ENCODE measurements at regions not wholly inside any gene's neighbourhood (a gene's known extent, or its start where the extent isn't known, plus 50 kb on each side); places are given as distances from the start of the nearest gene placed in this dataset.

DNA sequence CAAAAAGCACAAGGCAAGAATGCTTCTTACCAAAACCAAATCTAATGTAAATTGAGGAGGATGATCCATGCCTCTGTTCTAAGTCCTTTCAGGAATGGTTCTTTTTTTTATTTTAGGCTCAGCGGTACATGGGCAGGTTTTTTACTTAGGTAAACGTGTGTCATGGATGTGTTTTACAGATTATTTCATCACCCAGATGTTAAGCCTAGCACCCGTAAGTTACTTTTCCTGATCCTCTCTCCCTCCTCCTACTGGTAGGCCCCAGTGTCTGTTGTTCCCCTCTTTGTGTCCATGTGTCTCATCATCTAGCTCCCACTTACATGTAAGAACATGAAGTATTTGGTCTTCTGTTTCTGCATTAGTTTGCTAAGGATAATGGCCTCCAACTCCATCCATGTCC, 289.2 kb upstream of the THBS1 start:
- no peak for TF ChIP-seq ZFP3 (CRISPR knock-in tag; IDR thresholded peaks at IDR 0.05)
- TF ChIP-seq ISL1 (CRISPR knock-in tag; IDR thresholded peaks at IDR 0.05), result no peak
- TF ChIP-seq, protein P1, sequence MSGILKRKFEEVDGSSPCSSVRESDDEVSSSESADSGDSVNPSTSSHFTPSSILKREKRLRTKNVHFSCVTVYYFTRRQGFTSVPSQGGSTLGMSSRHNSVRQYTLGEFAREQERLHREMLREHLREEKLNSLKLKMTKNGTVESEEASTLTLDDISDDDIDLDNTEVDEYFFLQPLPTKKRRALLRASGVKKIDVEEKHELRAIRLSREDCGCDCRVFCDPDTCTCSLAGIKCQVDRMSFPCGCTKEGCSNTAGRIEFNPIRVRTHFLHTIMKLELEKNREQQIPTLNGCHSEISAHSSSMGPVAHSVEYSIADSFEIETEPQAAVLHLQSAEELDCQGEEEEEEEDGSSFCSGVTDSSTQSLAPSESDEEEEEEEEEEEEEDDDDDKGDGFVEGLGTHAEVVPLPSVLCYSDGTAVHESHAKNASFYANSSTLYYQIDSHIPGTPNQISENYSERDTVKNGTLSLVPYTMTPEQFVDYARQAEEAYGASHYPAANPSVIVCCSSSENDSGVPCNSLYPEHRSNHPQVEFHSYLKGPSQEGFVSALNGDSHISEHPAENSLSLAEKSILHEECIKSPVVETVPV (CRISPR knock-in tag; IDR thresholded peaks at IDR 0.05), result no peak
- TF ChIP-seq, protein P2, sequence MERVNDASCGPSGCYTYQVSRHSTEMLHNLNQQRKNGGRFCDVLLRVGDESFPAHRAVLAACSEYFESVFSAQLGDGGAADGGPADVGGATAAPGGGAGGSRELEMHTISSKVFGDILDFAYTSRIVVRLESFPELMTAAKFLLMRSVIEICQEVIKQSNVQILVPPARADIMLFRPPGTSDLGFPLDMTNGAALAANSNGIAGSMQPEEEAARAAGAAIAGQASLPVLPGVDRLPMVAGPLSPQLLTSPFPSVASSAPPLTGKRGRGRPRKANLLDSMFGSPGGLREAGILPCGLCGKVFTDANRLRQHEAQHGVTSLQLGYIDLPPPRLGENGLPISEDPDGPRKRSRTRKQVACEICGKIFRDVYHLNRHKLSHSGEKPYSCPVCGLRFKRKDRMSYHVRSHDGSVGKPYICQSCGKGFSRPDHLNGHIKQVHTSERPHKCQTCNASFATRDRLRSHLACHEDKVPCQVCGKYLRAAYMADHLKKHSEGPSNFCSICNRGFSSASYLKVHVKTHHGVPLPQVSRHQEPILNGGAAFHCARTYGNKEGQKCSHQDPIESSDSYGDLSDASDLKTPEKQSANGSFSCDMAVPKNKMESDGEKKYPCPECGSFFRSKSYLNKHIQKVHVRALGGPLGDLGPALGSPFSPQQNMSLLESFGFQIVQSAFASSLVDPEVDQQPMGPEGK (CRISPR knock-in tag; IDR thresholded peaks at IDR 0.05; ENCODE audit: borderline replicate concordance), result no peak
- no peak for TF ChIP-seq PPARA (CRISPR knock-in tag; IDR thresholded peaks at IDR 0.05; ENCODE audit: borderline replicate concordance)
- TF ChIP-seq GLIS3 (CRISPR knock-in tag; IDR thresholded peaks at IDR 0.05), result no peak
- no peak for TF ChIP-seq ZC3H10 (CRISPR knock-in tag; IDR thresholded peaks at IDR 0.05)
- ATAC-seq, result no peak

DNA sequence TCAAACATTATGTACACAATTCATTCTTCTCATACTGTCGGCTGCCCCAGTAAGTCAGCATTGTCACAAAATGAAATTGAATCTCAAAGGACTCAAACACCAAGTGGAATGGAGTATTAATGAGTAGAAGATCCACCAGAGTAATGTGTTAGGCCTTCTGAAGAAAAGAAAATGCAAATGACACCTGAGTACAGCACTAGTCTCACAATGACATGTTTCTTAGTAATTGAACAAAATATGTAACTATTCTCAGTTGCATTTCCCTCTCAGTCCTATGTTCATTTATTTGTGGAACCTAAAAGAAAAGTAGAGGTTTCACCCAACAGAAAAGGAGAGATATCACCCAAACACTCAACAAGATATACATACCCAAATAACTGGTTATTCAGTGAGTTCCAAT, 283.9 kb upstream of the THBS1 start:
- ATAC-seq, result no peak
- TF ChIP-seq, protein P1 (CRISPR knock-in tag; IDR thresholded peaks at IDR 0.05), result no peak
- no peak for TF ChIP-seq ARNTL (CRISPR knock-in tag; IDR thresholded peaks at IDR 0.05; ENCODE audit: borderline replicate concordance, low read depth)
- TF ChIP-seq SNAI2 (CRISPR knock-in tag; IDR thresholded peaks at IDR 0.05), result no peak
- TF ChIP-seq, protein P3, sequence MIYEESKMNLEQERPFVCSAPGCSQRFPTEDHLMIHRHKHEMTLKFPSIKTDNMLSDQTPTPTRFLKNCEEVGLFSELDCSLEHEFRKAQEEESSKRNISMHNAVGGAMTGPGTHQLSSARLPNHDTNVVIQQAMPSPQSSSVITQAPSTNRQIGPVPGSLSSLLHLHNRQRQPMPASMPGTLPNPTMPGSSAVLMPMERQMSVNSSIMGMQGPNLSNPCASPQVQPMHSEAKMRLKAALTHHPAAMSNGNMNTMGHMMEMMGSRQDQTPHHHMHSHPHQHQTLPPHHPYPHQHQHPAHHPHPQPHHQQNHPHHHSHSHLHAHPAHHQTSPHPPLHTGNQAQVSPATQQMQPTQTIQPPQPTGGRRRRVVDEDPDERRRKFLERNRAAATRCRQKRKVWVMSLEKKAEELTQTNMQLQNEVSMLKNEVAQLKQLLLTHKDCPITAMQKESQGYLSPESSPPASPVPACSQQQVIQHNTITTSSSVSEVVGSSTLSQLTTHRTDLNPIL (CRISPR knock-in tag; IDR thresholded peaks at IDR 0.05; ENCODE audit: low read depth), result no peak
- TF ChIP-seq OSR1 (CRISPR knock-in tag; IDR thresholded peaks at IDR 0.05), result no peak
- no peak for TF ChIP-seq ESRRG (CRISPR knock-in tag; IDR thresholded peaks at IDR 0.05)

DNA sequence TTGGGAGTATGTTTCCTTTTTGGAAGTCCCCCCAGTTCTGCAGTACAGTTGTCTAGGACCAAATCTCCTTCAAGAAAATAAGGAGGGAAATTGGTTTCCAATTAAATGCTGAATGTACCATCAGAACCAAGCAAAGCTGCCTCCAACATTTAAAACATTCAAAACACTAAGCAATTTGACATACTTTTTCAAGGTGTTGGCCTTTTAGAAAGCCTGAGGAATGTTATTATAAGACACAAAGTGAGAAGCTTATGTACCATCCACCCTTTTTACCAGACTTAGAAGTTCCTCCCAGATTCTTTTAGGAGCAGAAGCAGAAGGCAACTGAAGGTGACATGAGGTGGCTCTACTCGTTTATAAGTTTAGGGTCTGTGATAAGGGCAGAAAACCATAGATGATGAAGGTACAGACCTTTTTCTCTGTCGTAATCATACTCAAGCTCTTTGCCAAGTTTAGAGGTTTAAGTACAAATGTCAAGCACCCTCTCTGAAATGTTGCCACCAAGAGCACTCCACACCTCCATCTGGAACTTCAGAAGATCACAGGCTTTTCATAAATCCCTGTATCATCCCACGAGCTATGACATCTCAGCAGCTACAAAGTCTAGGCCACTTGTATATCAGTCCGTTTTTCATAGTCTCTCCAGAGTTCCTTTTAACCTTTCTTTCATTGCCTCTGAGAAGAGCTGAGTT, 282.5 kb upstream of the THBS1 start:
- no peak for ATAC-seq
- TF ChIP-seq, protein P2 (CRISPR knock-in tag; IDR thresholded peaks at IDR 0.05; ENCODE audit: borderline replicate concordance), result no peak
- TF ChIP-seq ZFP30 (CRISPR knock-in tag; IDR thresholded peaks at IDR 0.05), result no peak
- TF ChIP-seq ZC3H10 (CRISPR knock-in tag; IDR thresholded peaks at IDR 0.05), result no peak
- no peak for TF ChIP-seq PPARA (CRISPR knock-in tag; IDR thresholded peaks at IDR 0.05; ENCODE audit: borderline replicate concordance)
- TF ChIP-seq ZNF8 (CRISPR knock-in tag; IDR thresholded peaks at IDR 0.05), result no peak
- TF ChIP-seq, protein P1 (CRISPR knock-in tag; IDR thresholded peaks at IDR 0.05), result no peak
- TF ChIP-seq ZNF70 (CRISPR knock-in tag; IDR thresholded peaks at IDR 0.05), result no peak
- TF ChIP-seq, protein P4, sequence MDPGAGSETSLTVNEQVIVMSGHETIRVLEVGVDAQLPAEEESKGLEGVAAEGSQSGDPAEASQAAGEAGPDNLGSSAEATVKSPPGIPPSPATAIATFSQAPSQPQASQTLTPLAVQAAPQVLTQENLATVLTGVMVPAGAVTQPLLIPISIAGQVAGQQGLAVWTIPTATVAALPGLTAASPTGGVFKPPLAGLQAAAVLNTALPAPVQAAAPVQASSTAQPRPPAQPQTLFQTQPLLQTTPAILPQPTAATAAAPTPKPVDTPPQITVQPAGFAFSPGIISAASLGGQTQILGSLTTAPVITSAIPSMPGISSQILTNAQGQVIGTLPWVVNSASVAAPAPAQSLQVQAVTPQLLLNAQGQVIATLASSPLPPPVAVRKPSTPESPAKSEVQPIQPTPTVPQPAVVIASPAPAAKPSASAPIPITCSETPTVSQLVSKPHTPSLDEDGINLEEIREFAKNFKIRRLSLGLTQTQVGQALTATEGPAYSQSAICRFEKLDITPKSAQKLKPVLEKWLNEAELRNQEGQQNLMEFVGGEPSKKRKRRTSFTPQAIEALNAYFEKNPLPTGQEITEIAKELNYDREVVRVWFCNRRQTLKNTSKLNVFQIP (CRISPR knock-in tag; IDR thresholded peaks at IDR 0.05; ENCODE audit: borderline replicate concordance, low read depth), result no peak
- no peak for TF ChIP-seq ISL1 (CRISPR knock-in tag; IDR thresholded peaks at IDR 0.05)
- TF ChIP-seq TCF4 (CRISPR knock-in tag; IDR thresholded peaks at IDR 0.05; ENCODE audit: borderline replicate concordance), result no peak
- no peak for TF ChIP-seq ESRRG (CRISPR knock-in tag; IDR thresholded peaks at IDR 0.05)
- no peak for TF ChIP-seq OSR1 (CRISPR knock-in tag; IDR thresholded peaks at IDR 0.05)
- no peak for TF ChIP-seq SNAI2 (CRISPR knock-in tag; IDR thresholded peaks at IDR 0.05)
- TF ChIP-seq, protein P3 (CRISPR knock-in tag; IDR thresholded peaks at IDR 0.05; ENCODE audit: low read depth), result no peak
- TF ChIP-seq BACH2 (CRISPR knock-in tag; IDR thresholded peaks at IDR 0.05; ENCODE audit: borderline replicate concordance), result no peak
- TF ChIP-seq GLIS3 (CRISPR knock-in tag; IDR thresholded peaks at IDR 0.05), result no peak
- no peak for TF ChIP-seq ZNF565 (CRISPR knock-in tag; conservative IDR thresholded peaks at IDR 0.05; ENCODE audit: low read depth)
- no peak for TF ChIP-seq ARNTL (CRISPR knock-in tag; IDR thresholded peaks at IDR 0.05; ENCODE audit: borderline replicate concordance, low read depth)
